HG02938 (cell line): ENCODE measurements at regions not wholly inside any gene's neighbourhood (a gene's known extent, or its start where the extent isn't known, plus 50 kb on each side); places are given as distances from the start of the nearest gene placed in this dataset.

Source experiments
- ATAC-seq: cut with Tn5 transposase; IDR thresholded peaks from one replicate; pipeline ENCODE4 v1.9.1; 2021; ENCODE audit warnings: mild to moderate bottlenecking, moderate library complexity; ENCODE audit not compliant: unreplicated experiment

DNA sequence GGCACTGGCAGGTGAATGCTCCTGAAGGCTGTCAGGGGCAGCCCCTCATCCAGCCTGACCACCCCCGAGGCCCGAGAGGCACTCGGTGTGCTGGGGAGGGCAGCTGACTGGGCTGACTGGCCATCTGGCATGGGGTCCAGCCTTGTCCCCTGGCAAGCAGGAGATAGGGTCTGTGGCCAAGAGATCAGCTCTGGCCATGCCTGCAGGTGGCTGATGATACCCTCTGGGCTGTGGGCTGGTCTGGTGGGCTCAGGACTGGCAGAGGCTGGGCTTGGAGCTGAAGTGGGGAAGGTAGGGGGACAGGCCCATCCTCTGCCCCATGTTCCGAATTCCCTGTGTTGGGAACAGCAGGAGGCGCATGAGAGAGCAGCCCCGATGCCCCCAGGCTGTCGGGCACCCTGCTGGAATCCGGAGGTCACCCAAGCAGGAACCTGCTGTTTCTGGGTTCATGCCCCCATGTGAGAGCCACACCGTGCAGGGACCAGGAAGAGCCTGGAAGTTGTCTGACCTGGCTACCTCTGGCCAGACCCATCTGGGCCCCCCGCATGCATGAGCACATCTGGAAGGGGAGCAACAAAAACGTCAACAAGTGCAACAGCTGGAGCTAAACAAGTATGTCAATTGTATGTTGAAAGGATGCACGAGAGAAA is 527.0 kb downstream of the TBC1D22A start:
- no peak for ATAC-seq

- ATAC-seq = no peak
Observed at GRCh38 chr22:47288680-47289079, 526.2 kb downstream of the TBC1D22A start.

DNA sequence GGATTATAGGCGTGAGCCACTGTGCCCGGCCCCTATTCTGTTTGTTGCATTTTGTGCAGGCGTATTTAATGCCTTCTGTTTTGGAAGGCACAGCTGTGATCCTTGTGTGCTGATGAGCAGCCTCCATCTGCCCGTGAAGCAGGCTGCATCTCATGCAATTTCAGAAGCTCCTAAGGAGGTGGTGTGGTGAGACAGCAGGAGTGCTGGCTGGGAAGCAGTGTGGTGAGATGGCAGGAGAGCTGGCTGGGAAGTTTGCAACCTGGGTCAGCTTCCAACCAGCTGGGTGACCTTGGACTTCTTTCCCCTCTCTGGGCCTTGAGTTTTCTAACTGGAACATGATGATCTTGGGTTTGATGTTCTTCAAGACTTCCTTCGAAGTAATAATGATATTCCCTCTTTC is 525.1 kb downstream of the TBC1D22A start:
- no peak for ATAC-seq

DNA sequence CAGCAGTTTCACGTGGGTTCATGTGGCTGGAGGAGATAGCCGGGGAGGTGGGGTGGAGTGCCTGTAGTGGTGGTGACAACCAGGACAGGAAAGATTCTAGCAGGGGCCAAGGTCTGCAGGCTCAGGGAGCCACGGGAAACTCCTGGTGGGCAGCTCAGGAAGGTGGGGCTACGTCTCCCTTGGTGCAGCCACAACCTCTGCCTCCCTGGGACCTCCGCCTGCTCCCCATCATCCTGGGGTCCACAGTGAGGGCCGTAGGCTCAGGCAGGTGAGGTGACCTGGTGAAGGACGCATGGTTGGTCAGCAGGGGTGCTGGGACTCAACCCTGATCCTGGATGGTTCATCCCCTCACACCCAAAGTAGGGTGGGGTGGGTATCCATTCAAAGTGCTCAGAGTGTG is 524.1 kb downstream of the TBC1D22A start:
- ATAC-seq = no peak

DNA sequence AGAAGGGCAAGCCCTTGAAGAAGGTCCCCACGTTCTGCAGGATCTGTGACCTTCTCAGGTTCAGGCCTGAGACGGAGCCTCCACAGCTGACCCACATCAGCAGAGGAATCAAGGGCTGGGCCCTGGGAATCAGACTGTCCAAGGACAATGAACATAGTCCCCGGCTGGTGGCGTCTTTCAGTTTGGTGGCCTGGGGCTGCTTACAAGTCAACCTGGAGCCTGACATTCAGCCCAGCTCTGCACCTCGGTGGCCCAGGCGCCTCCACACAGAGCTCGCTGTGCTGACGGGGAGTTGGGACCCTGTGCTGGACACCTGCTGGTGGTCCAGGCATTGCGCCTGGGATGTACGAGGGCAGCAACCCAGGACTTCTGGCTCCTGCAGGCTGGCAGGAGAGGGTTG is 523.5 kb downstream of the TBC1D22A start:
- ATAC-seq = no peak

DNA sequence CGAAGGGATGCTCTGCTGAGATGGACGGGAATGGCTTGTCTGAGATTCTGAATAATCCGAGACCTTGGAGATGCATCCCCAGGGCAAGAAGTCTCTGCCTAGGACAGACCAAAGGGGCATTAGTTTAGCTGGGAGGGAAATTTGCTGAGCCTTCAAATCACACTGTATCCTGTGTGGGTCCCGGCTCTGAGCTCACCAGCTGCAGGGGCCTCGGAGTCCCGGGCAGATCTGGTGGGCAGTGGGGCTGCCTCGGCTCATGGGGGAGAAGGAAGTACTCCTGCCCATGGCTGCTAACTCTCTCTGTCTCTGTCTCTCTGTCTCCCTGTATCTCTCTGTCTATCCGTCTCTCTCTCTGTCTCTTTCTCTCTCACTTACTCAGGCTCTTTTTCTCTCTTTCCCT is 522.4 kb downstream of the TBC1D22A start:
- no peak for ATAC-seq

- no peak for ATAC-seq
Observed at GRCh38 chr22:47284360-47284759, 521.9 kb downstream of the TBC1D22A start.

DNA sequence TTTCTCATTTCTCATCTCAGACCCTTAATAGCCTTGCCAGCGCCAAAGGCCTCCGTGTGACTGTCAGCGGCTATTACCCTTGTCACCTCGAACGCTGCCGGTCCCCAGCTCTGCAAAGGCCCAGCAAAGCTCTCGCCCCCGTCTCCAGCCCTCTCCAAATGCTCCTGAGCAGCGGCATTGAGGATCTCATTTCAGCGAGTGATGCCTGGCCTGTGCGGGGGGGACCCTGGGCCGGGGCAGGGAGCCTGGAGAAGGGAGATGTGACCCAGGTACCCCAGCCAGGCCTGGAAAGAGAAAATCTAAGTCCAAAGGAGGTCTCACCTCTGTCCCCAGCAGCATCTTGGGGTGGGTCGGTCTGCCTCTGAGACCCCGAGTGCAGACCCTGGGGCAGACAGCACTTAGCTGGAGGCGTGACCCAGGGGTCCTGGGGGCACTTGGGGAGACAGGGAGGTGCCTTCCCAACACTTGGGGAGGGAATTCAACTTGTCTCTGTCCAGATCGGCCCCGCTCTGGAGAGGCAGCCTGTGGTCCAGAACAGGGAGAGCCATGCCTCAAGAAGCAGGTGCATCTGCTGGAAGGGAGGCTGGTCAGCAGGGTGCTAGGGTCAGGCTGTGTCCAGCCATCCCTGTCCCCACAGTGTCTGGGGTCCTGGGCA is 521.3 kb downstream of the TBC1D22A start:
- ATAC-seq = no peak

DNA sequence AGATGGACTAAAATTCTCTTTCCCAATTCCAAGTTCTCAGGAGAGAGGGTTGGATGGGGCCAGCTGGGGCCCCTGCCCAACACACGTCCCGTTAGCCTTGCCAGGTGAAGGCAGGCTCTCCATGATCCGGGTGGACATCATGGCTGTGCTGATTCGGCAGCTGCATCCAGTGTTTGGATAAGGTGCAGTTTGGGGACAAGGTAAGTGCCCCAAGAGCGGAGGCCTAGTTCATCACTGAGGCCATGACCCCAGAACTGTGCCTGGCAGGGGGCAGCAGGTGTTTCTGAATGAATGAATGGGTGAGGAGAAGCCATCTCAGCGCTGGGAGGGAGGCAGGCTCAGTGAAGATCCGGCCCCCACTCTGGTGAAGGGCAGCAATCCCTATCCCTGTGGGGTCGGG is 520.4 kb downstream of the TBC1D22A start:
- no peak for ATAC-seq

GRCh38 chr22:47282366-47282765 is 519.9 kb downstream of the TBC1D22A start:
- ATAC-seq = no peak

- ATAC-seq = no peak
Observed at GRCh38 chr22:47281126-47282106, 519.0 kb downstream of the TBC1D22A start.

GRCh38 chr22:47280301-47280700 is 517.9 kb downstream of the TBC1D22A start:
- ATAC-seq = no peak

- ATAC-seq = no peak
Observed at GRCh38 chr22:47279746-47280145, 517.3 kb downstream of the TBC1D22A start.

DNA sequence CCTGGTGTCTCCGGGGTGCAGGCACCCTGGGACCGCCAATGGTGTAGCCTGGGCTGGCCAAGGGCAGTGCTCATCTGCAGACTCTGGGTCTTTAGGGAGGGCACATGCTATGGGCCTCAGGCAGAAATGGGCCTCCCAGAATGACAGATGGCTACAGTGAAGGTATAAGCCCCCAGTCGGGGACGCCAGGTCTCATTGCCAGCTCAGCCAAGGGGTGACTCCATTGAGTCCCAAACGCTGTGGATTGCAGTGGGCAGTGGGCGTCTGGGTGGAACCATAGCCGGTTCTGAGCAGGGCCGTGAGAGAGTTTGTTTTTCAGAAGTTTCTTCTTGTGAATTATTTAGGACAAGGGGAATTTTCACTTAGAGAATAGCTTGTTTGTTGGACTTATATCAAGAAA is 516.9 kb downstream of the TBC1D22A start:
- no peak for ATAC-seq

DNA sequence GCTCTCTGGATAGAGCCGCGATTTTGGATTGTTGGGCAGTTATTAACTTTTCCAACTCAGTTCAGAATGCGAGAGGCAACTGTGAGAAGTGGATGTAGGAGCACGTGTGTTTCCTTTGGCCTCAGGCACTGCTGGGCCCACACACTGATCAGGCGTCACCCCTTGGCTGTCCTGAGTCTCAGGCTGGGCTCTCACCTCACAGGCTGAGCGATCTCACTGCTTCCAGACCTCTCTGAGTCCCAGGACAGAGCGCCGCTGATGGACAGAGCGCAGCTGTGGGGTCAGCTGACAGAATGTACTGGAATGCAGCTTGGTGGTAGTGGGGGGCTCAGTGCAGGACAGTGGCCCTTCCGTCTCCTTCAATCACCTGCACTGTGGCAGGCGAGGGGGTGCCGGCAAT is 516.2 kb downstream of the TBC1D22A start:
- no peak for ATAC-seq

GRCh38 chr22:47277531-47277930 is 515.1 kb downstream of the TBC1D22A start:
- no peak for ATAC-seq

DNA sequence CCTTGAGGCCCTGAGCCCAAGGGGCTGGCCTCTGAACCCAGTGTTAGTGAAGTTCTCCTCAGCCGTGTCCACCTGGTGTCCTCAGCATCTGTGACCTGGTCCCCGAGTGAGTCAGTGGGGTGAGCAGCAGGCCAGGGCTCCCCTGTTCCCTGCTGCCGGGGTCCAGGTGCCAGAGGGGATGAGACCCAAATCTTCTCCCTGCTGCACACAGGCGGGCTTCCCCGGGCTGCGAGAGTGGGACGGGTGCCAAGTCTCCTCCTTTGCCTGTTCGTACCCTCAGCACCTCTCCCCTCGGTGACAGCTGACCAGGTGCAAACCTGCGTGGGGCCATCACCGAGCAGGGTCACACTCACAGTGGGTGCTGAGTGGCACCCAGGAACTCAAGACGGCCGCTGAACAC is 514.5 kb downstream of the TBC1D22A start:
- ATAC-seq = no peak

DNA sequence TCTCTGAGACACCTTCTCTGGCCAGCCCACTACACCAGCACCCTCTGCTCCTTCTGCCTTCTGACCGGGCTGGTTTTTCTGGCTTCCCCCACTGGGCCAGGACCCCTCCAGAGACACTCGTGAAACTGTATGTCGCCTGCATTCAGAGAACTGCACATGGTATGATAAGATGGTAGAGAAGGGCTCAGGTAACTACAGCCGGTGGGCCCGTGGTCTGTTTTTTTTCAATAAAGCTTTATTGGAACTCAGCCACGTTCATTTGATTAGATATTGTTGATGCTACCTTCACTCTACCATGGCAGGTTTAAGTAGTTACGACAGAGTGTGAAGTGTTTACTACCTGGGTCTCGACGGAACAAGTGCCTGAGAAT is 514.0 kb downstream of the TBC1D22A start:
- no peak for ATAC-seq

- no peak for ATAC-seq
Observed at GRCh38 chr22:47275605-47276449, 513.4 kb downstream of the TBC1D22A start.

GRCh38 chr22:47274196-47274595 is 511.7 kb downstream of the TBC1D22A start:
- no peak for ATAC-seq
